Neural progenitor cell (in vitro differentiated cells): ENCODE measurements at regions not wholly inside any gene's neighbourhood (a gene's known extent, or its start where the extent isn't known, plus 50 kb on each side); places are given as distances from the start of the nearest gene placed in this dataset.

Source experiments
- DNase-seq: peaks from one replicate; pipeline ENCODE4 v3.0.0-alpha.2; 2016; ENCODE audit warnings: low spot score
- H2AFZ ChIP-seq: fragments of 200-600 bp; sonication (generic); replicated peaks from 2 replicates; pipeline ENCODE4 v1.6.1; 2016; ENCODE audit warnings: antibody characterized with exemption
- H3F3A ChIP-seq: fragments of 200-600 bp; sonication (generic); 2 replicates; pipeline ENCODE4 v1.6.1; 2016; ENCODE audit warnings: antibody characterized with exemption, low read depth
- H3K27ac ChIP-seq: fragments of 200-600 bp; sonication (generic); 2 replicates; pipeline ENCODE4 v1.5.1; 2016; ENCODE audit warnings: mild to moderate bottlenecking
- H3K27me3 ChIP-seq: fragments of 200-600 bp; sonication (generic); 2 replicates; pipeline ENCODE4 v1.6.1; 2016; ENCODE audit warnings: mild to moderate bottlenecking, moderate library complexity
- H3K36me3 ChIP-seq: fragments of 200-600 bp; sonication (generic); 2 replicates; pipeline ENCODE4 v1.5.1; 2016
- H3K4me1 ChIP-seq: fragments of 200-600 bp; sonication (generic); 2 replicates; pipeline ENCODE4 v1.6.1; 2016; ENCODE audit warnings: mixed run types
- H3K4me2 ChIP-seq: fragments of 200-600 bp; sonication (generic); 2 replicates; pipeline ENCODE4 v1.6.1; 2016
- H3K4me3 ChIP-seq: fragments of 200-600 bp; sonication (generic); 2 replicates; pipeline ENCODE4 v1.5.1; 2016
- H3K79me2 ChIP-seq: fragments of 200-600 bp; sonication (generic); 2 replicates; pipeline ENCODE4 v1.6.1; 2016; ENCODE audit warnings: low read depth
- H3K9ac ChIP-seq: fragments of 200-600 bp; sonication (generic); 2 replicates; pipeline ENCODE4 v1.6.1; 2016
- H3K9me3 ChIP-seq: fragments of 200-600 bp; sonication (generic); 2 replicates; pipeline ENCODE4 v1.5.1; 2016; ENCODE audit warnings: low read depth
- H4K20me1 ChIP-seq: fragments of 200-600 bp; sonication (generic); 2 replicates; pipeline ENCODE4 v1.6.1; 2016; ENCODE audit warnings: low read depth
- H3K27ac Mint-ChIP-seq: 3 replicates; pipeline ENCODE4 v1.8.0; 2021; ENCODE audit warnings: mixed read lengths
- H3K27me3 Mint-ChIP-seq: 2 replicates; pipeline ENCODE4 v1.8.0; 2022; ENCODE audit warnings: low read depth, mild to moderate bottlenecking, inconsistent platforms, moderate library complexity, mixed read lengths; ENCODE audit not compliant: insufficient read depth
- H3K36me3 Mint-ChIP-seq: 3 replicates; pipeline ENCODE4 v1.8.0; 2021; ENCODE audit warnings: mixed read lengths
- H3K4me1 Mint-ChIP-seq: 3 replicates; pipeline ENCODE4 v1.8.0; 2021; ENCODE audit warnings: mixed read lengths
- H3K4me3 Mint-ChIP-seq: 3 replicates; pipeline ENCODE4 v1.8.0; 2021; ENCODE audit warnings: mild to moderate bottlenecking, moderate library complexity, mixed read lengths
- H3K9me3 Mint-ChIP-seq: 3 replicates; pipeline ENCODE4 v1.8.0; 2020; ENCODE audit warnings: mixed read lengths
- EZH2 ChIP-seq: fragments of 200-600 bp; sonication (generic); IDR thresholded peaks from 2 replicates; pipeline ENCODE4 v1.6.1; 2017; ENCODE audit warnings: antibody characterized with exemption, mild to moderate bottlenecking, moderate library complexity
- EZH2phosphoT487 ChIP-seq: fragments of 200-600 bp; sonication (generic); IDR thresholded peaks from 2 replicates; pipeline ENCODE4 v1.6.1; 2017; ENCODE audit warnings: antibody characterized with exemption
- TF ChIP-seq, protein P1 (sequence below): fragments of 200-600 bp; sonication (generic); IDR thresholded peaks from 2 replicates; pipeline ENCODE4 v1.5.1; 2017; ENCODE audit warnings: antibody characterized with exemption, mild to moderate bottlenecking

DNA sequence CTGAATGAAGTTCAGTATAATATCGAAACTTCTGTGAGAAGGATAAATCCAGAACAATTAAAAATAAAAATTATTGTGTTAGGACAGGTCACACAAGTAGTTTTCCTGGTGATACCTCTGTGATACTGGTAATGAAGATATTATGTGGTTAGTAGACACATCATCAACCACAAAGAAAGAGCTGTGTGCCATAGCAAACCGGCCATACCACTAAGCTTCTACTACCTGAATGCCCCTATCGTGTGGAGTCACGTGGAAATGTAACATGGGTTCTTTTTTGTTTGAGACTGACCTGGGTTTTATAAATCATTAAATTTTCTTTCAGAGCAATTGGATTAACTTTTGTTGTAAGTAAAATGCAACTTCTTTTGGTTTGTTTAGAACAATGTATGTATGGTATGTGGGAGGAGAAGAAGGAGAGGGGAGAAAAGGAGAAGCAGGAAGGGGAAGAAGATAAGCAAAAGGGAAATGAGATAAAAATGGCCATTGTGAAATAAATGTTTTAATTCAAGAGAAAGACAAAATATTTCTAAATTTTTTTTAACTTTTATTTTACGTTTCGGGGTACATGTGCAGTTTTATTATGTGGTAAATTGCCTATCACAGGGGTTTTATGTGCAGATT lies 58.2 kb upstream of the LRRC8B start:
- no peaks in the 10 kb centered on the region for H3K9me3 Mint-ChIP-seq
- DNase-seq = no peak

DNA sequence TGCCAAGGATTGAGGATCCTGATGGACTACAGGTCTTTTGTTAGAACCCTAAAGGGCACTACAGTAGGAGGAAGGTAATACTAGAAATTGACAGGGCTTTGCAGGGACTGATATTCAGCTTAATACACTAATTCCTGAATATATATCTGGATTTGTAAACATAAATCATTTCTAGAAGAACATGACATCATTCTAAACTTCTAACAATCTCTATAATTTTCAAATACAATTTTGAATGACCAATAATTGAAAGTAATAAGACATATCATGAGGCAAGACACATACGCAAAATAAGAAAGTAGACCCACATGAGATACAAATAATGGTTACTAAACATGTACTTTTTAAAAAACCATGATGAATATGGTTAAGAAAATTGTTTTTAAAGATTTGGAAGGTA lies 52.4 kb upstream of the LRRC8B start:
- no peaks in the 10 kb centered on the region for H3K4me1 Mint-ChIP-seq
- Histone ChIP-seq H3K4me2 (no peak overlapping the region), H3K9ac (no peak overlapping the region), H3K4me1 (no peaks in the 10 kb centered on the region), H3K79me2 (no peaks in the 10 kb centered on the region), H3K27me3 (no peaks in the 10 kb centered on the region), H3K36me3 (no peaks in the 10 kb centered on the region), H4K20me1 (no peaks in the 10 kb centered on the region), H3F3A (no peaks in the 10 kb centered on the region), H3K9me3 (no peaks in the 10 kb centered on the region), H3K4me3 (no peak overlapping the region), H3K27ac (no peak overlapping the region), H2AFZ (no peak overlapping the region)
- H3K27ac Mint-ChIP-seq = no peak overlapping the region
- TF ChIP-seq, protein P1, sequence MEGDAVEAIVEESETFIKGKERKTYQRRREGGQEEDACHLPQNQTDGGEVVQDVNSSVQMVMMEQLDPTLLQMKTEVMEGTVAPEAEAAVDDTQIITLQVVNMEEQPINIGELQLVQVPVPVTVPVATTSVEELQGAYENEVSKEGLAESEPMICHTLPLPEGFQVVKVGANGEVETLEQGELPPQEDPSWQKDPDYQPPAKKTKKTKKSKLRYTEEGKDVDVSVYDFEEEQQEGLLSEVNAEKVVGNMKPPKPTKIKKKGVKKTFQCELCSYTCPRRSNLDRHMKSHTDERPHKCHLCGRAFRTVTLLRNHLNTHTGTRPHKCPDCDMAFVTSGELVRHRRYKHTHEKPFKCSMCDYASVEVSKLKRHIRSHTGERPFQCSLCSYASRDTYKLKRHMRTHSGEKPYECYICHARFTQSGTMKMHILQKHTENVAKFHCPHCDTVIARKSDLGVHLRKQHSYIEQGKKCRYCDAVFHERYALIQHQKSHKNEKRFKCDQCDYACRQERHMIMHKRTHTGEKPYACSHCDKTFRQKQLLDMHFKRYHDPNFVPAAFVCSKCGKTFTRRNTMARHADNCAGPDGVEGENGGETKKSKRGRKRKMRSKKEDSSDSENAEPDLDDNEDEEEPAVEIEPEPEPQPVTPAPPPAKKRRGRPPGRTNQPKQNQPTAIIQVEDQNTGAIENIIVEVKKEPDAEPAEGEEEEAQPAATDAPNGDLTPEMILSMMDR = no peak
- no peak for TF ChIP-seq EZH2phosphoT487
- no peak for TF ChIP-seq EZH2
- H3K27me3 Mint-ChIP-seq = no peaks in the 10 kb centered on the region
- no peak for DNase-seq
- H3K4me3 Mint-ChIP-seq = no peak overlapping the region
- no peaks in the 10 kb centered on the region for H3K36me3 Mint-ChIP-seq
- peaks cover 2% of the 10 kb centered on the region for H3K9me3 Mint-ChIP-seq

More for the DNA sequence above, 58.2 kb upstream of the LRRC8B start:
- no peaks in the 10 kb centered on the region for H3F3A ChIP-seq
- H3K79me2 ChIP-seq = no peaks in the 10 kb centered on the region
- no peaks in the 10 kb centered on the region for H3K27me3 ChIP-seq
- TF ChIP-seq EZH2phosphoT487 (no peak), EZH2 (no peak)
- TF ChIP-seq, protein P1 = no peak
- no peaks in the 10 kb centered on the region for H3K4me1 ChIP-seq
- H3K27ac ChIP-seq = no peak overlapping the region
- no peak overlapping the region for H3K9ac ChIP-seq
- no peak overlapping the region for H3K4me3 ChIP-seq
- H3K36me3 ChIP-seq = no peaks in the 10 kb centered on the region
- no peak overlapping the region for H3K4me2 ChIP-seq
- Mint-ChIP-seq H3K27me3 (no peaks in the 10 kb centered on the region), H3K36me3 (no peaks in the 10 kb centered on the region), H3K27ac (no peak overlapping the region), H3K4me1 (no peaks in the 10 kb centered on the region), H3K4me3 (no peak overlapping the region)
- no peaks in the 10 kb centered on the region for H4K20me1 ChIP-seq
- no peaks in the 10 kb centered on the region for H3K9me3 ChIP-seq
- no peak overlapping the region for H2AFZ ChIP-seq

DNA sequence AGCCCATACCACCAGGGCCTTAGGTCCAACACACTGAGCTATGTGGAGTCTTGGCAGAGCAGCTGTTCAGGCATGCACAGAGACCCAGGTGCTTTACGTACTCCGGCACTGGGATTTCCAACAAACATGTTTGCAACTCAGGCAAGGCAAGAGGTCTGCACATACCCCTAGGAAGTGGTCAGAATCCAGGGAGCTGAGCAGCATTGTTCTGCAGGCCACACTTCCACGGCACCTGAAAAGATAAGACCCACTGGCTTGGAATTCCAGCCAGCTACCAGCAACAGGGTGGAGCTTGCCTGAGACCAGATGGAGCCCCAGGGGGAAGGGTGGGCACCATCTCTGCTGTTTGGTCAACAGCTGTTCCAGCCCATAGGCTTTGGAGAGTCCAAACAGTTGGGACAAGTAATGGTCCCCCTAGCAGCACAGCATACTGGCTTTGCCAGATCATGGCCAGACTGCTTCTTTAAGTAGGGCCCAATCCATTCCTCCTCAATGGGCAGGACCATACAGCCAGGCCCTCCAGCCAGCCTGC lies 51.7 kb upstream of the LRRC8B start:
- Mint-ChIP-seq H3K4me3 (no peak overlapping the region), H3K9me3 (peaks cover 2% of the 10 kb centered on the region), H3K27me3 (no peaks in the 10 kb centered on the region), H3K27ac (no peak overlapping the region), H3K4me1 (no peaks in the 10 kb centered on the region), H3K36me3 (no peaks in the 10 kb centered on the region)
- H3K27me3 ChIP-seq = no peaks in the 10 kb centered on the region
- no peaks in the 10 kb centered on the region for H3K4me1 ChIP-seq
- H3K36me3 ChIP-seq = no peaks in the 10 kb centered on the region
- no peak overlapping the region for H3K9ac ChIP-seq
- H3K4me3 ChIP-seq = no peak overlapping the region
- no peaks in the 10 kb centered on the region for H3K9me3 ChIP-seq
- no peak overlapping the region for H3K4me2 ChIP-seq
- no peak for DNase-seq
- no peaks in the 10 kb centered on the region for H4K20me1 ChIP-seq
- H3K27ac ChIP-seq = no peak overlapping the region
- no peaks in the 10 kb centered on the region for H3K79me2 ChIP-seq
- TF ChIP-seq, protein P1 = no peak
- no peak for TF ChIP-seq EZH2phosphoT487
- TF ChIP-seq EZH2 = no peak
- no peak overlapping the region for H2AFZ ChIP-seq
- no peaks in the 10 kb centered on the region for H3F3A ChIP-seq
